Motor neuron (in vitro differentiated cells): ENCODE measurements at regions not wholly inside any gene's neighbourhood (a gene's known extent, or its start where the extent isn't known, plus 50 kb on each side); places are given as distances from the start of the nearest gene placed in this dataset.
"Not testable (repeated sequence)": the region's sequence is repeated elsewhere in the genome, so short reads cannot be mapped to it uniquely, and the experiment has no call there.

ENCODE experiments used
- ATAC-seq, 8 experiments: fragments of 200-7000 bp; cut with Tn5 transposase; replicated peaks in 6 of 8; 2 replicates each; pipeline ENCODE4 v1.8.0; 2021; ENCODE audit warnings: mild to moderate bottlenecking in 8 of 8, moderate library complexity in 8 of 8
- H3K27ac ChIP-seq, 2 donors: fragments of 250-450 bp; sonication (Bioruptor Pico); 2 replicates each; pipeline ENCODE4 v1.9.0; 2021; ENCODE audit warnings: antibody characterized with exemption in 2 of 2, mild to moderate bottlenecking in 2 of 2, moderate library complexity in 1 of 2
- H3K4me1 ChIP-seq, 2 donors: fragments of 250-450 bp; sonication (Bioruptor Pico); replicated peaks in 1 of 2; 2 replicates each; pipeline ENCODE4 v1.6.1; 2021; ENCODE audit warnings: antibody characterized with exemption in 2 of 2, mild to moderate bottlenecking in 2 of 2, moderate library complexity in 1 of 2
- H3K4me3 ChIP-seq, 5 donors: fragments of 250-450 bp; sonication (Bioruptor Pico); 2 replicates each; pipeline ENCODE4 v1.9.0; 2021; ENCODE audit warnings: antibody characterized with exemption in 5 of 5, mild to moderate bottlenecking in 5 of 5, moderate library complexity in 4 of 5
- WGBS, 10 experiments: fragments of 450-650 bp; shearing (Covaris generic); methylation state at CpG; one replicate each; pipeline ENCODE4 v1.0.0; 2022; 5-methylcytosine and 5-hydroxymethylcytosine counted together
- in situ Hi-C, 9 experiments: fragments of 400-800 bp; cut with MboI; loops; one replicate each; pipeline ENCODE4 v1.15.0; 2021; ENCODE audit warnings: low sequenced_read_pairs in 9 of 9, low pct_unique_long_range_greater_than_20kb in 2 of 9; ENCODE audit not compliant: unreplicated experiment in 9 of 9

- 8 to 100% (median 69%) methylated on average over 1 to 10 of the region's 16 CpGs; no CpG with 5 or more reads in 6 of the 10 experiments for WGBS, 10 experiments
- Histone ChIP-seq H3K4me1 (peaks cover 30 to 43% of the 10 kb centered on the region in 2 donors), H3K27ac (peak overlapping the region; percentile 40 to 63)
- H3K4me3 ChIP-seq, ATAC-seq: not testable (repeated sequence)
- in situ Hi-C loops: loop anchor here in 4 of 9 experiments (10.0 to 25.0 kb wide), 3 partner anchors 525 to 625 kb away; no protein-coding TSS in a partner anchor
Observed at GRCh38 chr22:44619560-44620128, 82.4 kb upstream of the PRR5 start.

- not testable (repeated sequence) for H3K27ac ChIP-seq, H3K4me3 ChIP-seq, ATAC-seq
- 40 to 100% methylated on average over 1 to 2 of the region's 6 CpGs; no CpG with 5 or more reads in 8 of the 10 experiments for WGBS, 10 experiments
- in situ Hi-C loops: loop anchor here in 1 of 9 experiments (25.0 kb wide), 1 partner anchor 532 kb away; no protein-coding TSS in a partner anchor
- H3K4me1 ChIP-seq: peaks cover 27 to 37% of the 10 kb centered on the region in 2 donors
Observed at GRCh38 chr22:44618910-44619309, 83.1 kb upstream of the PRR5 start.

- in situ Hi-C loops: loop anchor here in 1 of 9 experiments (25.0 kb wide), 1 partner anchor 531 kb away; no protein-coding TSS in a partner anchor
- 67% methylated on average over 1 of the region's 17 CpGs; no CpG with 5 or more reads in 9 of the 10 experiments for WGBS, 10 experiments
- no peak overlapping the region for H3K4me3 ChIP-seq
- peaks cover 25 to 32% of the 10 kb centered on the region in 2 donors for H3K4me1 ChIP-seq
- H3K27ac ChIP-seq: no peak overlapping the region
- no peak for ATAC-seq
Observed at GRCh38 chr22:44618400-44618799, 83.6 kb upstream of the PRR5 start.

GRCh38 chr22:44617828-44618227 is 84.2 kb upstream of the PRR5 start:
- Histone ChIP-seq H3K4me3 (no peak overlapping the region), H3K27ac (no peak overlapping the region), H3K4me1 (peaks cover 25 to 29% of the 10 kb centered on the region in 2 donors)
- in situ Hi-C loops: loop anchor here in 1 of 9 experiments (25.0 kb wide), 1 partner anchor 531 kb away; no protein-coding TSS in a partner anchor
- ATAC-seq: no peak
- 70 to 100% (median 92%) methylated on average over 1 to 2 of the region's 4 CpGs; no CpG with 5 or more reads in 4 of the 10 experiments for WGBS, 10 experiments

GRCh38 chr22:44616882-44617655 is 84.9 kb upstream of the PRR5 start:
- ATAC-seq: peak in 7 of 8 experiments; percentile 10 to 70 (median 17)
- WGBS, 10 experiments: 80 to 100% (median 90%) methylated on average over 1 to 4 of the region's 19 CpGs; no CpG with 5 or more reads in 3 of the 10 experiments
- in situ Hi-C loops: loop anchor here in 1 of 9 experiments (25.0 kb wide), 1 partner anchor 530 kb away; no protein-coding TSS in a partner anchor

GRCh38 chr22:44616461-44616860 is 85.5 kb upstream of the PRR5 start:
- WGBS, 10 experiments: 40 to 100% (median 82%) methylated on average over 1 to 2 of the region's 9 CpGs; no CpG with 5 or more reads in 6 of the 10 experiments
- in situ Hi-C loops: loop anchor here in 1 of 9 experiments (25.0 kb wide), 1 partner anchor 529 kb away; no protein-coding TSS in a partner anchor
- peaks cover 12 to 16% of the 10 kb centered on the region in 2 donors for H3K4me1 ChIP-seq
- no peak overlapping the region for H3K4me3 ChIP-seq
- no peak overlapping the region for H3K27ac ChIP-seq
- ATAC-seq: no peak

More at GRCh38 chr22:44616882-44617655, 84.9 kb upstream of the PRR5 start:
- Histone ChIP-seq H3K4me1 (peaks cover 17 to 22% of the 10 kb centered on the region in 2 donors), H3K4me3 (no peak overlapping the region), H3K27ac (no peak overlapping the region)

GRCh38 chr22:44615602-44616180 is 86.3 kb upstream of the PRR5 start:
- ATAC-seq: no peak
- Histone ChIP-seq H3K27ac (no peak overlapping the region), H3K4me1 (peaks cover 9 to 10% of the 10 kb centered on the region in 2 donors), H3K4me3 (no peak overlapping the region)
- WGBS, 10 experiments: 50 to 92% (median 80%) methylated on average over 1 to 5 of the region's 8 CpGs; no CpG with 5 or more reads in 5 of the 10 experiments
- in situ Hi-C loops: loop anchor here in 1 of 9 experiments (25.0 kb wide), 1 partner anchor 528 kb away; no protein-coding TSS in a partner anchor

- in situ Hi-C loops: loop anchor here in 1 of 9 experiments (25.0 kb wide), 1 partner anchor 528 kb away; no protein-coding TSS in a partner anchor
- peaks cover 3 to 4% of the 10 kb centered on the region in 2 donors for H3K4me1 ChIP-seq
- 86 to 100% (median 90%) methylated on average over 1 to 14 of the region's 16 CpGs; no CpG with 5 or more reads in 2 of the 10 experiments for WGBS, 10 experiments
- no peak overlapping the region for H3K4me3 ChIP-seq
- ATAC-seq: no peak
- no peak overlapping the region for H3K27ac ChIP-seq
Observed at GRCh38 chr22:44615146-44615545, 86.9 kb upstream of the PRR5 start.

GRCh38 chr22:44613196-44613595 is 88.8 kb upstream of the PRR5 start:
- ATAC-seq: no peak
- 13 to 85% (median 36%) methylated on average over 1 to 2 of the region's 2 CpGs; no CpG with 5 or more reads in 2 of the 10 experiments for WGBS, 10 experiments
- Histone ChIP-seq H3K4me3 (no peak overlapping the region), H3K4me1 (peaks cover 8 to 11% of the 10 kb centered on the region in 2 donors), H3K27ac (no peak overlapping the region)
- in situ Hi-C loops: loop anchor here in 1 of 9 experiments (25.0 kb wide), 1 partner anchor 526 kb away; no protein-coding TSS in a partner anchor

- WGBS, 10 experiments: 50 to 93% (median 80%) methylated on average over 1 to 2 of the region's 2 CpGs; no CpG with 5 or more reads in 3 of the 10 experiments
- Histone ChIP-seq H3K4me1 (peaks cover 8 to 11% of the 10 kb centered on the region in 2 donors), H3K4me3 (no peak overlapping the region), H3K27ac (no peak overlapping the region)
- ATAC-seq: no peak
- in situ Hi-C loops: loop anchor here in 1 of 9 experiments (25.0 kb wide), 1 partner anchor 525 kb away; no protein-coding TSS in a partner anchor
Observed at GRCh38 chr22:44611880-44612496, 90.0 kb upstream of the PRR5 start.

GRCh38 chr22:44610071-44610470 is 91.9 kb upstream of the PRR5 start:
- Histone ChIP-seq H3K4me1 (peaks cover 23% of the 10 kb centered on the region in 2 donors), H3K27ac (no peak overlapping the region), H3K4me3 (no peak overlapping the region)
- in situ Hi-C loops: loop anchor here in 1 of 9 experiments (25.0 kb wide), 1 partner anchor 523 kb away; no protein-coding TSS in a partner anchor
- no peak for ATAC-seq
- 40 to 92% (median 86%) methylated on average over 1 to 5 of the region's 8 CpGs; no CpG with 5 or more reads in 3 of the 10 experiments for WGBS, 10 experiments
